Mammary epithelial cell (primary cell): ENCODE measurements at regions not wholly inside any gene's neighbourhood (a gene's known extent, or its start where the extent isn't known, plus 50 kb on each side); places are given as distances from the start of the nearest gene placed in this dataset.

Experiments used
- EZH2 ChIP-seq: IDR thresholded peaks from 2 replicates; pipeline ENCODE4 v1.6.1; 2012; ENCODE audit warnings: low read length, inconsistent platforms, borderline replicate concordance
- TF ChIP-seq, protein P1 (sequence below), 2 donors: IDR thresholded peaks in 1 of 2; conservative IDR thresholded peaks in 1 of 2; 2 replicates each; pipeline ENCODE4 v1.5.1; 2011 to 2012; ENCODE audit warnings: inconsistent platforms in 2 of 2, low read length in 2 of 2, mild to moderate bottlenecking in 2 of 2, control low read depth in 1 of 2, low read depth in 1 of 2; ENCODE audit not compliant: insufficient read depth in 1 of 2; ENCODE audit errors: extremely low read depth in 1 of 2

DNA sequence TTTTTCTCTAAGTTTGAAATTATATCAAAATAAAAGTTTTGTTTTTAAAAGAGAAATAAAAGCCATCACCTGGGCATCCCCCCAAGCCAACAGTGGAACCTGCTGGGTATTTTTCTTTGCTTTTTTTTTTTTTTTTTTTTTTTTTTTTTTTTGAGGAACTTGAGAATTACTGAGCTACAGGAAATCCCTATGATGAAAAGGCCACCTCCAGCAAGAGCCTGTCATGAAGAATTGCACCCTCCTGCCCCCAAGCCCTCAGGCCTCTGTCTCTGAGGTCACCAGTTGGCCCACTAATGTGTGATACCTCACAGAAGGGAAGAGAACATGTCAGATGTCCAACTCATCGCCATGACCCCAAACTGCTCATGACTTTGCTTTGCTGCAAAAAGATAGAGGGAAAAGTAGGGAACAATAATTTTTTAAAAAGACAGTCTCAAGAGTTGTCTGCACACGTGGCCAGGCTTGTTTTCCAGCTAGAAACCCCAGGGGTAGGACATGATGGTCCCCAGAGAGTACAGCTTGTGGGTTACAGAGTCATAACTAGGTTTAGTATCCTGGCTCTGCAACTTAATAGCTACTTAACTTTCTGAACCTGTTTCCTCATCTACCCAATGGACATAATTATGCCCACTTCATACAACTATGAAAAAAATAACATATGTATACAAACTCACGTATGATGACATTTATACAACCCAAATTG, 124.3 kb upstream of the EGLN3 start:
- TF ChIP-seq, protein P1, sequence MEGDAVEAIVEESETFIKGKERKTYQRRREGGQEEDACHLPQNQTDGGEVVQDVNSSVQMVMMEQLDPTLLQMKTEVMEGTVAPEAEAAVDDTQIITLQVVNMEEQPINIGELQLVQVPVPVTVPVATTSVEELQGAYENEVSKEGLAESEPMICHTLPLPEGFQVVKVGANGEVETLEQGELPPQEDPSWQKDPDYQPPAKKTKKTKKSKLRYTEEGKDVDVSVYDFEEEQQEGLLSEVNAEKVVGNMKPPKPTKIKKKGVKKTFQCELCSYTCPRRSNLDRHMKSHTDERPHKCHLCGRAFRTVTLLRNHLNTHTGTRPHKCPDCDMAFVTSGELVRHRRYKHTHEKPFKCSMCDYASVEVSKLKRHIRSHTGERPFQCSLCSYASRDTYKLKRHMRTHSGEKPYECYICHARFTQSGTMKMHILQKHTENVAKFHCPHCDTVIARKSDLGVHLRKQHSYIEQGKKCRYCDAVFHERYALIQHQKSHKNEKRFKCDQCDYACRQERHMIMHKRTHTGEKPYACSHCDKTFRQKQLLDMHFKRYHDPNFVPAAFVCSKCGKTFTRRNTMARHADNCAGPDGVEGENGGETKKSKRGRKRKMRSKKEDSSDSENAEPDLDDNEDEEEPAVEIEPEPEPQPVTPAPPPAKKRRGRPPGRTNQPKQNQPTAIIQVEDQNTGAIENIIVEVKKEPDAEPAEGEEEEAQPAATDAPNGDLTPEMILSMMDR (conservative IDR thresholded peaks at IDR 0.05 in 1 of 2, IDR thresholded peaks at IDR 0.05 in 1 of 2; ENCODE audit: extremely low read depth in 1 of 2, insufficient read depth in 1 of 2, low read depth in 1 of 2, low read length in 2 of 2): no peak
- no peak for TF ChIP-seq EZH2
